Activated T-cell treated with anti-CD3 and anti-CD28 coated beads for 4 hours (primary cell): ENCODE measurements at regions not wholly inside any gene's neighbourhood (a gene's known extent, or its start where the extent isn't known, plus 50 kb on each side); places are given as distances from the start of the nearest gene placed in this dataset.
"Not testable (repeated sequence)": the region's sequence is repeated elsewhere in the genome, so short reads cannot be mapped to it uniquely, and the experiment has no call there.

Source experiments
- DNase-seq: peaks from one replicate; pipeline ENCODE4 v3.0.0-alpha.2; 2020

GRCh38 chr12:131464081-131464480 lies 246.8 kb upstream of the SFSWAP start:
- no peak for DNase-seq

GRCh38 chr12:131466306-131466705 lies 244.6 kb upstream of the SFSWAP start:
- DNase-seq = no peak

- DNase-seq = no peak
Observed at GRCh38 chr12:131466932-131467331, 244.0 kb upstream of the SFSWAP start.

- DNase-seq = no peak
Observed at GRCh38 chr12:131468206-131468605, 242.7 kb upstream of the SFSWAP start.

- DNase-seq = not testable (repeated sequence)
Observed at GRCh38 chr12:131469945-131470344, 240.9 kb upstream of the SFSWAP start.

- DNase-seq = no peak
Observed at GRCh38 chr12:131471271-131471905, 239.5 kb upstream of the SFSWAP start.

- DNase-seq = no peak
Observed at GRCh38 chr12:131471946-131472732, 238.8 kb upstream of the SFSWAP start.

GRCh38 chr12:131473261-131473660 lies 237.6 kb upstream of the SFSWAP start:
- no peak for DNase-seq

GRCh38 chr12:131473741-131474709 lies 236.9 kb upstream of the SFSWAP start:
- DNase-seq = no peak

- DNase-seq = not testable (repeated sequence)
Observed at GRCh38 chr12:131475012-131475411, 235.9 kb upstream of the SFSWAP start.

GRCh38 chr12:131477613-131478012 lies 233.3 kb upstream of the SFSWAP start:
- no peak for DNase-seq

GRCh38 chr12:131478468-131478867 lies 232.4 kb upstream of the SFSWAP start:
- no peak for DNase-seq

GRCh38 chr12:131482199-131482598 lies 228.7 kb upstream of the SFSWAP start:
- DNase-seq = no peak

GRCh38 chr12:131482686-131483085 lies 228.2 kb upstream of the SFSWAP start:
- DNase-seq = no peak

- no peak for DNase-seq
Observed at GRCh38 chr12:131486451-131487230, 224.2 kb upstream of the SFSWAP start.

GRCh38 chr12:131487388-131488124 lies 223.3 kb upstream of the SFSWAP start:
- DNase-seq = no peak

- no peak for DNase-seq
Observed at GRCh38 chr12:131489718-131490117, 221.2 kb upstream of the SFSWAP start.

GRCh38 chr12:131491155-131491554 lies 219.7 kb upstream of the SFSWAP start:
- DNase-seq = no peak

GRCh38 chr12:131491916-131492490 lies 218.9 kb upstream of the SFSWAP start:
- DNase-seq = no peak

- DNase-seq = no peak
Observed at GRCh38 chr12:131493068-131493826, 217.6 kb upstream of the SFSWAP start.

GRCh38 chr12:131494216-131494615 lies 216.7 kb upstream of the SFSWAP start:
- no peak for DNase-seq
